SU-DHL-6 (cell line): ENCODE measurements at regions not wholly inside any gene's neighbourhood (a gene's known extent, or its start where the extent isn't known, plus 50 kb on each side); places are given as distances from the start of the nearest gene placed in this dataset.

Experiments used
- H2AFZ ChIP-seq: fragments of 200-600 bp; sonication (generic); 2 replicates; pipeline ENCODE4 v1.6.1; 2014; ENCODE audit warnings: low read depth, mild to moderate bottlenecking, moderate library complexity, mixed read lengths, antibody characterized with exemption, low read length; ENCODE audit not compliant: severe bottlenecking
- H3F3A ChIP-seq: fragments of 200-600 bp; shearing (Covaris generic); 2 replicates; pipeline ENCODE4 v1.6.0; 2016; ENCODE audit warnings: antibody characterized with exemption, mild to moderate bottlenecking; ENCODE audit not compliant: insufficient read depth
- H3K27ac ChIP-seq: fragments of 200-600 bp; sonication (generic); 2 replicates; pipeline ENCODE4 v1.5.1; 2016; ENCODE audit warnings: low read depth, mild to moderate bottlenecking, low read length, moderate library complexity, mixed read lengths
- H3K27me3 ChIP-seq: fragments of 200-600 bp; sonication (generic), shearing (Covaris generic); 2 replicates; pipeline ENCODE4 v1.6.0; 2014; ENCODE audit warnings: mild to moderate bottlenecking, low read length
- H3K36me3 ChIP-seq: fragments of 200-600 bp; sonication (generic); 2 replicates; pipeline ENCODE4 v1.6.1; 2014; ENCODE audit warnings: mild to moderate bottlenecking, low read length, mixed read lengths
- H3K4me2 ChIP-seq: fragments of 300-600, 200-600 bp; shearing (Covaris generic), sonication (generic); 2 replicates; pipeline ENCODE4 v1.6.0; 2014; ENCODE audit warnings: low read length, low read depth, mild to moderate bottlenecking; ENCODE audit not compliant: poor library complexity, severe bottlenecking
- H3K4me3 ChIP-seq: fragments of 200-600 bp; sonication (generic); 2 replicates; pipeline ENCODE4 v1.5.1; 2014; ENCODE audit warnings: antibody characterized with exemption, low read length, mild to moderate bottlenecking, mixed read lengths; ENCODE audit not compliant: insufficient read depth, poor library complexity, severe bottlenecking
- H3K79me2 ChIP-seq: fragments of 200-600 bp; sonication (generic); 2 replicates; pipeline ENCODE4 v1.6.1; 2014; ENCODE audit warnings: mild to moderate bottlenecking, low read length, moderate library complexity; ENCODE audit not compliant: insufficient read depth
- H3K9ac ChIP-seq: fragments of 200-600 bp; sonication (generic); 2 replicates; pipeline ENCODE4 v1.7.0; 2014; ENCODE audit warnings: mild to moderate bottlenecking, low read length
- H3K9me2 ChIP-seq: fragments of 200-600 bp; sonication (generic); replicated peaks from 2 replicates; pipeline ENCODE4 v1.6.1; 2014; ENCODE audit warnings: low read length; ENCODE audit not compliant: insufficient read depth
- H3K9me3 ChIP-seq: fragments of 200-600 bp; sonication (generic); 2 replicates; pipeline ENCODE4 v1.6.1; 2014; ENCODE audit warnings: low read length, mixed read lengths; ENCODE audit not compliant: insufficient read depth
- H4K20me1 ChIP-seq: fragments of 200-600 bp; sonication (generic); 2 replicates; pipeline ENCODE4 v1.6.1; 2014; ENCODE audit warnings: low read depth, mild to moderate bottlenecking, antibody characterized with exemption, low read length, moderate library complexity, mixed read lengths
- CTCF ChIP-seq: fragments of 200-600 bp; sonication (generic); IDR thresholded peaks from one replicate; pipeline ENCODE4 v1.5.1; 2017; ENCODE audit warnings: antibody characterized with exemption, mild to moderate bottlenecking, low read length, moderate library complexity; ENCODE audit not compliant: insufficient read depth, poor library complexity, severe bottlenecking
- EZH2phosphoT487 ChIP-seq: fragments of 200-600 bp; sonication (generic), shearing (Covaris generic); conservative IDR thresholded peaks from 2 replicates; pipeline ENCODE4 v1.6.1; 2018; ENCODE audit warnings: mild to moderate bottlenecking, antibody characterized with exemption, low read length, moderate library complexity, mixed read lengths

- Histone ChIP-seq H3K9ac (no peak overlapping the region), H3K4me2 (no peak overlapping the region), H3K27ac (no peak overlapping the region), H3K36me3 (no peaks in the 10 kb centered on the region), H3F3A (no peaks in the 10 kb centered on the region), H3K79me2 (peaks cover 11% of the 10 kb centered on the region; the same call in 1 of the 2 replicates), H2AFZ (no peak overlapping the region), H3K9me2 (no peaks in the 10 kb centered on the region), H3K27me3 (no peaks in the 10 kb centered on the region), H3K4me3 (no peak overlapping the region), H3K9me3 (no peaks in the 10 kb centered on the region), H4K20me1 (no peaks in the 10 kb centered on the region; the same call in 1 of the 2 replicates)
- TF ChIP-seq CTCF (no peak), EZH2phosphoT487 (no peak)
These were observed 59.4 kb upstream of the MGAT5 start for GRCh38 chr2:134194519-134194918.

GRCh38 chr2:134195341-134195740 is 58.5 kb upstream of the MGAT5 start:
- no peaks in the 10 kb centered on the region for H3K9me3 ChIP-seq
- no peaks in the 10 kb centered on the region for H3K27me3 ChIP-seq
- H3K4me2 ChIP-seq, result no peak overlapping the region
- no peaks in the 10 kb centered on the region for H3K9me2 ChIP-seq
- H3K9ac ChIP-seq, result no peak overlapping the region
- H2AFZ ChIP-seq, result no peak overlapping the region
- no peaks in the 10 kb centered on the region for H3F3A ChIP-seq
- H3K27ac ChIP-seq, result no peak overlapping the region
- H3K4me3 ChIP-seq, result no peak overlapping the region
- TF ChIP-seq EZH2phosphoT487 (no peak), CTCF (no peak)
- no peaks in the 10 kb centered on the region for H3K36me3 ChIP-seq
- no peaks in the 10 kb centered on the region; the same call in 1 of the 2 replicates for H4K20me1 ChIP-seq
- H3K79me2 ChIP-seq, result peaks cover 11% of the 10 kb centered on the region; the same call in 1 of the 2 replicates

- H3K36me3 ChIP-seq, result no peaks in the 10 kb centered on the region
- H3K9me3 ChIP-seq, result no peaks in the 10 kb centered on the region
- H3K4me3 ChIP-seq, result no peak overlapping the region
- H3K79me2 ChIP-seq, result peaks cover 11% of the 10 kb centered on the region; the same call in 1 of the 2 replicates
- no peak overlapping the region for H3K27ac ChIP-seq
- TF ChIP-seq EZH2phosphoT487, result no peak
- no peaks in the 10 kb centered on the region for H3K27me3 ChIP-seq
- no peak overlapping the region for H2AFZ ChIP-seq
- H3K4me2 ChIP-seq, result no peak overlapping the region
- no peak overlapping the region for H3K9ac ChIP-seq
- H3F3A ChIP-seq, result no peaks in the 10 kb centered on the region
- no peaks in the 10 kb centered on the region for H3K9me2 ChIP-seq
- H4K20me1 ChIP-seq, result no peaks in the 10 kb centered on the region; the same call in 1 of the 2 replicates
These were observed 56.4 kb upstream of the MGAT5 start for GRCh38 chr2:134197445-134197844.

- no peaks in the 10 kb centered on the region for H3K27me3 ChIP-seq
- H3K9ac ChIP-seq, result no peak overlapping the region
- no peaks in the 10 kb centered on the region for H3K9me2 ChIP-seq
- no peaks in the 10 kb centered on the region for H3F3A ChIP-seq
- no peak overlapping the region for H3K4me3 ChIP-seq
- H3K36me3 ChIP-seq, result no peaks in the 10 kb centered on the region
- H3K9me3 ChIP-seq, result no peaks in the 10 kb centered on the region
- H2AFZ ChIP-seq, result no peak overlapping the region
- H4K20me1 ChIP-seq, result no peaks in the 10 kb centered on the region; the same call in 1 of the 2 replicates
- no peak overlapping the region for H3K4me2 ChIP-seq
- H3K79me2 ChIP-seq, result peaks cover 15% of the 10 kb centered on the region; the same call in 1 of the 2 replicates
- TF ChIP-seq CTCF (no peak), EZH2phosphoT487 (no peak)
- no peak overlapping the region for H3K27ac ChIP-seq
These were observed 55.8 kb upstream of the MGAT5 start for GRCh38 chr2:134198006-134198634.
